Brain microvascular endothelial cell (primary cell): ENCODE measurements at regions not wholly inside any gene's neighbourhood (a gene's known extent, or its start where the extent isn't known, plus 50 kb on each side); places are given as distances from the start of the nearest gene placed in this dataset.

Experiments
- DNase-seq: peaks from one replicate; pipeline ENCODE4 v3.0.0-alpha.2; 2020
- H3K27ac ChIP-seq: fragments of 250-450 bp; sonication (Bioruptor Pico); 2 replicates; pipeline ENCODE4 v1.5.1; 2020; ENCODE audit warnings: mild to moderate bottlenecking, moderate library complexity
- H3K27me3 ChIP-seq: fragments of 250-450 bp; sonication (Bioruptor Pico); replicated peaks from 2 replicates; pipeline ENCODE4 v1.5.1; 2020; ENCODE audit warnings: mild to moderate bottlenecking
- H3K36me3 ChIP-seq: fragments of 250-450 bp; sonication (Bioruptor Pico); replicated peaks from 2 replicates; pipeline ENCODE4 v1.5.1; 2020; ENCODE audit warnings: mild to moderate bottlenecking
- H3K4me3 ChIP-seq: 2 replicates; pipeline ENCODE4 v1.5.1; 2011; ENCODE audit warnings: low read depth, mild to moderate bottlenecking, control low read depth, low read length, moderate library complexity
- in situ Hi-C: cut with HindIII; loops from 2 replicates; pipeline ENCODE4 v1.10.0; 2017; ENCODE audit warnings: low sequenced_read_pairs, low pct_ligation_motif_present
- TF ChIP-seq, protein P1 (sequence below): IDR thresholded peaks from 2 replicates; pipeline ENCODE4 v1.5.1; 2011; ENCODE audit warnings: low read depth, mild to moderate bottlenecking, moderate library complexity, low read length, control low read depth, inconsistent platforms; ENCODE audit errors: missing control alignments

DNA sequence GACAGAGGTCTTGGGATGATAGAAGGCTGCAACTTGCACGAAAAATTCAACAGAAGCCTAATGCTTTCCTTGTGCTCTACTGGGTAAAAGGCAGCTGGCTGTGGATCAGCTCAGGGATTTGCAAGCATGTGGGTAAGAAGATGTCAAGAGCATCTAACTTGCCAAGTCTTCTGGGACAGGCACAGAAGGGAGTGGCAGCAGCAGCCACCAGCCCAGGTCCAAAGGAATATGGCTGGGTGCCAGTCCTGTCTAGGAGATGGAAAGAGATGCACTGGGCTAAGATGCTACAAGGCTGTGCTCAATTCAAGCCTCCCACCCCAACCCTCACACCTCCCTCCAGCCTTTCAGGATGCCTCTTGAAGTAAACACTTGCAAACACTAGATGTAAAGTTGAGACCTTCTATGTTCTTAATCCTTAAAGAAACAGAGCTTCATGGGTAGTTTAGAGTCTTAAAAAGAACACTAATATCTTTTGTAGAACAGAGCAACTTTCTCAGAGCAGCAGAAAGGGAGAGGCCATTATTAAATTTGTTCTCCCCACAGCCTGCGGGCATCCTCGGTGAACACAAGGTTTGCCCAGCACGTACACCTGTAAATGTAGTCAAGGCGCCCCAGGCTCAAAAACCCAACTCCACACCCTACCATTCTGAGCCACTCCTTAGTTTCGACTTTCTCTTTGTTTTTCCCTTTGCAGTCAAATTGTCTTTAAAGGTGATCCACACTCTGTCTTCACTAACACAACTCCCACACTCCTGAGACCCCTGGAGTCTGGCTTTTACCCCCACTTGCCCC is 64.6 kb upstream of the BCAR3 start:
- TF ChIP-seq, protein P1, sequence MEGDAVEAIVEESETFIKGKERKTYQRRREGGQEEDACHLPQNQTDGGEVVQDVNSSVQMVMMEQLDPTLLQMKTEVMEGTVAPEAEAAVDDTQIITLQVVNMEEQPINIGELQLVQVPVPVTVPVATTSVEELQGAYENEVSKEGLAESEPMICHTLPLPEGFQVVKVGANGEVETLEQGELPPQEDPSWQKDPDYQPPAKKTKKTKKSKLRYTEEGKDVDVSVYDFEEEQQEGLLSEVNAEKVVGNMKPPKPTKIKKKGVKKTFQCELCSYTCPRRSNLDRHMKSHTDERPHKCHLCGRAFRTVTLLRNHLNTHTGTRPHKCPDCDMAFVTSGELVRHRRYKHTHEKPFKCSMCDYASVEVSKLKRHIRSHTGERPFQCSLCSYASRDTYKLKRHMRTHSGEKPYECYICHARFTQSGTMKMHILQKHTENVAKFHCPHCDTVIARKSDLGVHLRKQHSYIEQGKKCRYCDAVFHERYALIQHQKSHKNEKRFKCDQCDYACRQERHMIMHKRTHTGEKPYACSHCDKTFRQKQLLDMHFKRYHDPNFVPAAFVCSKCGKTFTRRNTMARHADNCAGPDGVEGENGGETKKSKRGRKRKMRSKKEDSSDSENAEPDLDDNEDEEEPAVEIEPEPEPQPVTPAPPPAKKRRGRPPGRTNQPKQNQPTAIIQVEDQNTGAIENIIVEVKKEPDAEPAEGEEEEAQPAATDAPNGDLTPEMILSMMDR = no peak

DNA sequence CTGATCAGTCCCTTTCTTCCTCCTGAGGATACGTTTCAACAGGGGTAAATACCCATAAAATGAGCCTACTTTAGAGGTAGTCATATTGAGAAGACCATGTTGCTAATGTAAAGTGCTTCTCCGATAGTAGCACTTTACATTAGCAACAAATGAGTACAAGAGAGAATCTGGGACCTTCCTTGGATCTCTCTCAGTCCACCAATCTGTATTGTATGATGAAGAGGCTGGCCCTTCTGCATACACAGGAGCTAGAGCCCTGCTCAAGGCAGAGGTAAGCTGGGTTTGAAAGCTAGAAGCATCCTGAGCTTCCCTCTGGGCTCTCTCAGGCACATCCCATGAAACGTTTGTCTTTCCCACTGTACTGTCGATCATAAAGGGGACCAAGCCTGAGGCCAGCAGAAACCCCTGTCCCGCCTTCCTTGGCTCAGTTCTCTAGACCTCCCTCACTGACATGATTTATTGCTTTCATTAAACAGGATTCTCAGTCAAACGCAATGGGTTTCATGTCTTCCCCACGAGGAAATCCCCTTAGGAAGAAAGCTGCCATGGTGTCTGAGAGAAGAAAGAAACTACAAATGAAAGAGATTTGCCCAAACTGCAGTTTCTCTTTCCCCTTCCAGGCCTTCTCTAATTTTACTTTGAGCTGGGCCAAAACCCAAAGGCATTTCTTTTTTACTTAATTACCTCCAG is 62.8 kb upstream of the BCAR3 start:
- Histone ChIP-seq H3K4me3 (no peak overlapping the region), H3K27me3 (no peaks in the 10 kb centered on the region), H3K27ac (no peak overlapping the region), H3K36me3 (no peaks in the 10 kb centered on the region)
- TF ChIP-seq, protein P1 = no peak
- in situ Hi-C loops = no loop called here
- DNase-seq = no peak

More for the DNA sequence above, 64.6 kb upstream of the BCAR3 start:
- no peak overlapping the region for H3K27ac ChIP-seq
- DNase-seq = no peak
- H3K27me3 ChIP-seq = no peaks in the 10 kb centered on the region
- in situ Hi-C loops = no loop called here
- H3K4me3 ChIP-seq = no peak overlapping the region
- H3K36me3 ChIP-seq = no peaks in the 10 kb centered on the region

DNA sequence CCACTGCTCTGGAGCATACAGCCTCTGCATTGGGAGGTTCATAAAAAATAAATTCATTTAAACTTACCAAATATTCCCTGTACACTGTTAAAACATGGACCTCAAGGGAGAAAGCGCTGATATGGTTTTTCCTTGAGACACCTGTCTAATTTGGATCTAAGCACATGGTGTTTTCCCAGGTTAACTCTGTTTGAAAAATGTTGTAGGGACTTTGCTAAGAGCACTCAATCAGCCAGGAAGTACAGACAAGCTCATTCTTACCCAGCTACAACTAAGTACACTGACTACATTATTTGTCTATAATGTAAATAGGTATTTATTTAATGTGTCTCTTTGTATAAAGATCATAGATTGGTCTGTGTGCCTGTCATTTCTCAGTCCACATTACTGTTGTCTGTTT is 61.8 kb upstream of the BCAR3 start:
- Histone ChIP-seq H3K36me3 (no peaks in the 10 kb centered on the region), H3K27ac (no peak overlapping the region), H3K4me3 (no peak overlapping the region), H3K27me3 (no peaks in the 10 kb centered on the region)
- DNase-seq = no peak
- in situ Hi-C loops = no loop called here
- TF ChIP-seq, protein P1 = no peak

DNA sequence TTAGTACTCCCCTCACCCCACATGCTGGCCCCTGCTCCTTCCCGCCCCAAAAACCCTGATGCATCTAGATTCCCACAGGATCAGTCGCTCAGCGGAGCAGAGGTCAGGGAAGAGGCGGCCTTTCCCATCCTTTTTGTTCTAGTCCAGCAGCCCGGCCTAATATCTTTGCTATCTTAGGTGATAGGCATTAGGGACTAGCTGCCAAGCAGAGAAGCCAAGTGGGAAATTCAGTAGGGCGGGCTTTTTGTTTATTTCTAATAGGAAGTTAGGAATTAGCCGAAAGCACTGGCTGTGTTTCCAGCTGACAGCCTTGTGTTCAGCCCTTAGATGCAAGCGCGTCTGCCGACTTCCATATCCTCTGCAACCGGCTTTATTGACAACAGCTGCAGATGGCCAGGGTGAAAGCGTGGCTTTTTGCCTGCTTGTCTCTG is 59.0 kb upstream of the BCAR3 start:
- H3K27me3 ChIP-seq = no peaks in the 10 kb centered on the region
- no peaks in the 10 kb centered on the region for H3K36me3 ChIP-seq
- no peak overlapping the region for H3K27ac ChIP-seq
- no peak for DNase-seq
- TF ChIP-seq, protein P1 = no peak
- in situ Hi-C loops = no loop called here
- H3K4me3 ChIP-seq = no peak overlapping the region

DNA sequence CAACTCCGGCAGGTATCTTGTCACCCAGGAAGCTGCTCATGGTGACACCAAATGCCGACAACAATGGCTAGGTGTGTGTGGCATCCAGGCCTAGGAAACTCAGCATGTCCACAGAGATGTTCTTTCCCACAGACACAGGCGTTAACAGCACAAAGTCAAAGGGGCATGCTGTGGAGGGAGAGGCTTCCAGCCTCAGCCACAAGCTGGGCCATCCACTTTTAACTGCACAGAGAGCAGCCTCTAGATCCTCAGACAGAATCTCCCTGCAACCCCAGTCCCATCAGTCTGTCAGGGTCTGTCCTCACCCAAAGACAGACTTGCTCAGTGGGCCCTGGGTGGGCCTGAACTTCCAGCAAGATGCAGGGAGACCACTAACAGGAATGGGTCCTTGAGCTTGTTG is 58.5 kb upstream of the BCAR3 start:
- in situ Hi-C loops = no loop called here
- H3K4me3 ChIP-seq = no peak overlapping the region
- TF ChIP-seq, protein P1 = no peak
- DNase-seq = no peak
- H3K36me3 ChIP-seq = no peaks in the 10 kb centered on the region
- H3K27me3 ChIP-seq = no peaks in the 10 kb centered on the region
- no peak overlapping the region for H3K27ac ChIP-seq

DNA sequence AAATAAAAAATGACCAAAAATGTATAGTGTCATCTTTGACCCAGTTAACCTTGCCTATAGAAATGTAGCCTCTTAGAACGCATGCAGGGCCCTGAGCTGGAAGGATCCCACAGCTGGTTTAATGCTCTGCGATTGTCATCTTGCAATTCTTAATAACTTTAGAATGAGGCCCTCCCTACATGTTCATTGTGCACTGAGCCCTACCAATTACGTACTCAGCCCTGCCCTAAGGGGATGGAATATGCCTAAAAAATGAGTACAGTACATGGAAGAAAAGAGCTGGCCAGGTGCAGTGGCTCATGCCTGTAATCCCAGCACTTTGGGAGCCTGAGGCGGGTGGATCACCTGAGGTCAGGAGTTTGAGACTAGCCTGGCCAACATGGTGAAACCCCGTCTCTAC is 57.8 kb upstream of the BCAR3 start:
- no peak for DNase-seq
- Histone ChIP-seq H3K36me3 (no peaks in the 10 kb centered on the region), H3K4me3 (no peak overlapping the region), H3K27me3 (no peaks in the 10 kb centered on the region), H3K27ac (no peak overlapping the region)
- TF ChIP-seq, protein P1 = no peak
- in situ Hi-C loops = no loop called here
